ENCODE measurements at regions not wholly inside any gene's neighbourhood (a gene's known extent, or its start where the extent isn't known, plus 50 kb on each side); places are given as distances from the start of the nearest gene placed in this dataset.
A peak's percentile ranks its signal among the peaks of the same experiment; 100 is the strongest.

- Histone ChIP-seq H4K20me1 (replicated peaks; ENCODE audit: control insufficient read depth, extremely low read depth, insufficient read depth, low read length) (no peaks in the 10 kb centered on the region), H3K9me3 (replicated peaks; ENCODE audit: control insufficient read depth, insufficient read depth, low read length) (no peaks in the 10 kb centered on the region), H3K4me1 (ENCODE audit: control insufficient read depth, extremely low read depth, insufficient read depth, low read length) (no peaks in the 10 kb centered on the region), H2AFZ (ENCODE audit: low read depth, low read length) (no peak overlapping the region), H3K79me2 (ENCODE audit: control insufficient read depth, insufficient read depth, low read length) (no peaks in the 10 kb centered on the region), H3K27ac (ENCODE audit: insufficient read depth, low read depth, low read length) (no peak overlapping the region), H3K4me2 (ENCODE audit: insufficient read depth, low read length) (no peak overlapping the region), H3K9ac (replicated peaks; ENCODE audit: extremely low read depth, insufficient read depth, low read length) (no peak overlapping the region), H3K27me3 (ENCODE audit: control insufficient read depth in 2 of 2, insufficient read depth in 2 of 2, low read length in 2 of 2) (no peaks in the 10 kb centered on the region), H3K36me3 (ENCODE audit: control insufficient read depth in 2 of 2, extremely low read depth in 1 of 2, insufficient read depth in 2 of 2, low read length in 2 of 2) (no peaks in the 10 kb centered on the region), H3K4me3 (replicated peaks in 1 of 3; ENCODE audit: insufficient read depth in 1 of 3, low read depth in 1 of 3, low read length in 3 of 3) (no peak overlapping the region), H3K9me1 (replicated peaks; ENCODE audit: control insufficient read depth, extremely low read depth, insufficient read depth, low read length) (no peaks in the 10 kb centered on the region)
- ChIA-PET CTCF (no interaction called here), POLR2A (no interaction called here)
- TF ChIP-seq JUN (IDR thresholded peaks at IDR 0.05; ENCODE audit: borderline replicate concordance, insufficient read depth, insufficient read length, low read depth) (peak; percentile 7), POLR2A (IDR thresholded peaks at IDR 0.05; ENCODE audit: low read depth, low read length) (no peak)
- DNase-seq (ENCODE audit: low read depth, low spot score) (no peak), FAIRE-seq (no peak)
- BruUV-seq (replicated peaks), result no TSS peak
- dilution Hi-C loops (cut with MboI; ENCODE audit: extremely low pct_ligation_motif_present, low sequenced_read_pairs), result no loop called here
- intact Hi-C loops (cut with micrococcal nuclease), result no loop called here
Observed at GRCh38 chr5:165076686-165077085, 1571.3 kb downstream of the MAT2B start.

GRCh38 chr5:165079389-165079788 is 1574.0 kb downstream of the MAT2B start:
- Histone ChIP-seq H3K4me3 (replicated peaks in 1 of 3; ENCODE audit: insufficient read depth in 1 of 3, low read depth in 1 of 3, low read length in 3 of 3) (no peak overlapping the region), H3K9ac (replicated peaks; ENCODE audit: extremely low read depth, insufficient read depth, low read length) (no peak overlapping the region), H3K9me3 (replicated peaks; ENCODE audit: control insufficient read depth, insufficient read depth, low read length) (no peaks in the 10 kb centered on the region), H3K36me3 (ENCODE audit: control insufficient read depth in 2 of 2, extremely low read depth in 1 of 2, insufficient read depth in 2 of 2, low read length in 2 of 2) (no peaks in the 10 kb centered on the region), H3K9me1 (replicated peaks; ENCODE audit: control insufficient read depth, extremely low read depth, insufficient read depth, low read length) (no peaks in the 10 kb centered on the region), H4K20me1 (replicated peaks; ENCODE audit: control insufficient read depth, extremely low read depth, insufficient read depth, low read length) (no peaks in the 10 kb centered on the region), H2AFZ (ENCODE audit: low read depth, low read length) (no peak overlapping the region), H3K79me2 (ENCODE audit: control insufficient read depth, insufficient read depth, low read length) (no peaks in the 10 kb centered on the region), H3K27me3 (ENCODE audit: control insufficient read depth in 2 of 2, insufficient read depth in 2 of 2, low read length in 2 of 2) (no peaks in the 10 kb centered on the region), H3K4me2 (ENCODE audit: insufficient read depth, low read length) (no peak overlapping the region), H3K4me1 (ENCODE audit: control insufficient read depth, extremely low read depth, insufficient read depth, low read length) (no peaks in the 10 kb centered on the region), H3K27ac (ENCODE audit: insufficient read depth, low read depth, low read length) (no peak overlapping the region)
- ChIA-PET CTCF (no interaction called here), POLR2A (no interaction called here)
- dilution Hi-C loops (cut with MboI; ENCODE audit: extremely low pct_ligation_motif_present, low sequenced_read_pairs), result no loop called here
- DNase-seq (ENCODE audit: low read depth, low spot score) (no peak), FAIRE-seq (no peak)
- BruUV-seq (replicated peaks), result no TSS peak
- intact Hi-C loops (cut with micrococcal nuclease), result no loop called here
- no peak for TF ChIP-seq POLR2AphosphoS5 (IDR thresholded peaks at IDR 0.05; ENCODE audit: insufficient read depth, low read depth, low read length)
- TF ChIP-seq FOS (IDR thresholded peaks at IDR 0.05; ENCODE audit: borderline replicate concordance, insufficient read depth, low read length), result no peak
- no peak for TF ChIP-seq EZH2 (IDR thresholded peaks at IDR 0.05; ENCODE audit: borderline replicate concordance, low read depth, low read length, severe bottlenecking)
- no peak for TF ChIP-seq MYC (IDR thresholded peaks at IDR 0.05; ENCODE audit: low read depth, low read length)
- TF ChIP-seq JUN (IDR thresholded peaks at IDR 0.05; ENCODE audit: borderline replicate concordance, insufficient read depth, insufficient read length, low read depth), result no peak
- no peak for TF ChIP-seq POLR2A (IDR thresholded peaks at IDR 0.05; ENCODE audit: low read depth, low read length)
- no peak for TF ChIP-seq CTCF (IDR thresholded peaks at IDR 0.05; ENCODE audit: extremely low read depth in 1 of 2, insufficient read depth in 1 of 2, low read depth in 1 of 2, low read length in 2 of 2)
- no peak for TF ChIP-seq MAX (IDR thresholded peaks at IDR 0.05; ENCODE audit: insufficient read depth, insufficient read length)
- no peak for TF ChIP-seq GATA2 (IDR thresholded peaks at IDR 0.05; ENCODE audit: insufficient read depth, insufficient read length, low read depth, low read length)

All from endothelial cell of umbilical vein (primary cell).